HFF-Myc (cell line): ENCODE measurements at regions not wholly inside any gene's neighbourhood (a gene's known extent, or its start where the extent isn't known, plus 50 kb on each side); places are given as distances from the start of the nearest gene placed in this dataset.

Source experiments
- DNase-seq: peaks from one replicate; pipeline ENCODE4 v3.0.0-alpha.2; 2011; ENCODE audit warnings: low read depth; ENCODE audit errors: extremely low read depth
- H3K4me3 ChIP-seq: replicated peaks from 2 replicates; pipeline ENCODE4 v1.5.1; 2011; ENCODE audit warnings: low read depth, mild to moderate bottlenecking, control low read depth, low read length
- TF ChIP-seq, protein P1 (sequence below): IDR thresholded peaks from 2 replicates; pipeline ENCODE4 v1.5.1; 2012; ENCODE audit warnings: mild to moderate bottlenecking, low read depth, low read length, control low read depth; ENCODE audit errors: missing control alignments

DNA sequence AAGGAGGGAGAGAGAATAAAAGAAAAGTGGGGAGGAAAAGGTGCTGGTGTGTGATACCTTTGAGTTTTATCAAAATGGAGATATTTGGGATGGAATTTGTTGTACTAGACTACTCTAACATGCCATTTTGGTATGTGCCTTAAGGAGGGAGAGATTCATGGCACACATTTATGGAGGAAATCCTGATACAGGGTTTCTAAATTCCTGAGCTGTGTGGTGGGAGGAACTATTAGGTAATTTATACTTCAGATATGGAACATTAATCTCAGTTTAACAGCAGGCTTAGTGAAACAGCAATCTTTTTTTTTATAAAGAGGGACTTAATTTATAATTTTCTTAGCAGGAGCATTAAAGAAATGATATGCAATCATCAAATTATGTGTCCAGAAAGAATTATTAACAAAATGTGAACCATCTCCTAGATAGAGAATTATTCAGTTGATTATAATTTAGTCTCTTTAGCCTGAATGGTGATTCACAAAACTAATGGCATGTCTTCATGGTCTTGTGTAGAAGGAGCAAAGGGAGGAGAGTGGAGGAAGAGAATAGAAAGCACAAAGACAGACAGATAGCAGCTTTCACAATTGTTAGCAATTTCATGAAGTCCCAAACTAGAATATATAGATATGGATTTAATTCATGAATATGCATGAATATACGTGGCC is 301.6 kb downstream of the HLX start:
- no peak for DNase-seq
- H3K4me3 ChIP-seq = no peak overlapping the region
- TF ChIP-seq, protein P1, sequence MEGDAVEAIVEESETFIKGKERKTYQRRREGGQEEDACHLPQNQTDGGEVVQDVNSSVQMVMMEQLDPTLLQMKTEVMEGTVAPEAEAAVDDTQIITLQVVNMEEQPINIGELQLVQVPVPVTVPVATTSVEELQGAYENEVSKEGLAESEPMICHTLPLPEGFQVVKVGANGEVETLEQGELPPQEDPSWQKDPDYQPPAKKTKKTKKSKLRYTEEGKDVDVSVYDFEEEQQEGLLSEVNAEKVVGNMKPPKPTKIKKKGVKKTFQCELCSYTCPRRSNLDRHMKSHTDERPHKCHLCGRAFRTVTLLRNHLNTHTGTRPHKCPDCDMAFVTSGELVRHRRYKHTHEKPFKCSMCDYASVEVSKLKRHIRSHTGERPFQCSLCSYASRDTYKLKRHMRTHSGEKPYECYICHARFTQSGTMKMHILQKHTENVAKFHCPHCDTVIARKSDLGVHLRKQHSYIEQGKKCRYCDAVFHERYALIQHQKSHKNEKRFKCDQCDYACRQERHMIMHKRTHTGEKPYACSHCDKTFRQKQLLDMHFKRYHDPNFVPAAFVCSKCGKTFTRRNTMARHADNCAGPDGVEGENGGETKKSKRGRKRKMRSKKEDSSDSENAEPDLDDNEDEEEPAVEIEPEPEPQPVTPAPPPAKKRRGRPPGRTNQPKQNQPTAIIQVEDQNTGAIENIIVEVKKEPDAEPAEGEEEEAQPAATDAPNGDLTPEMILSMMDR = no peak

DNA sequence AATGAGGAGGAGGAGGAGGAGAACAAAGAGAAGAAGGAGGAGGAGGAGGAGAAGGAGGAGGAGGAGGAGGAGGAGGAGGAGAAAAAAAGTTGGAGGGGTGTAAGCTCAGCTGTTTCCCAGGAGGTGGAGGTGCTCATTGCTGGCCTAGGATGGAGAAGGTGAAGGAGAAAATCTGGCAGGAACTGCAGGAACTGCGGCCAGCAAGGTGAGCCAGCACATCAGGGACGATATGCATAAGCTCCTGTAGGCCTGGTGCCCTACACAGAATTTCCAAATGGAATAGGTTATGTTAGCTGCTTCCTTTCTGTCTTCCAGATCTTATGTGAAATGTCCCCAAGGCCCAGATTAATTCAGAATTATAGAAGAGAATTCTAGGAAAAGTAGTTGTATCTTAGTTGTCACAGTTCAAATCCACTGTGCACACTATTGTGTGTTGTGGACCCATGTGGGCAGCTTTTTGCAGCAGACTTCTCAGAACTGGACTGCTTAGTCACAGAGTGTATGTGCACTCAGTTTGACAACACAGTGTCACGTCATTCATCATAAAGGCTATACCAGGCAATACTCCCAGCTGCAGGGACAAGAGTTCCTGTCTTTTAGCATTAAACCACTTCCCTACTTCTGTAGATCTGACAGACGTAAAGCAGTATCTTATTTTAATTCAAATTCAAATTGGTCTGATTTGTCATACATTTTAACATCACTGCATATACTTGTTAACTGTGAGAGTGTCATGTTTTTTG is 303.7 kb downstream of the HLX start:
- no peak for DNase-seq

DNA sequence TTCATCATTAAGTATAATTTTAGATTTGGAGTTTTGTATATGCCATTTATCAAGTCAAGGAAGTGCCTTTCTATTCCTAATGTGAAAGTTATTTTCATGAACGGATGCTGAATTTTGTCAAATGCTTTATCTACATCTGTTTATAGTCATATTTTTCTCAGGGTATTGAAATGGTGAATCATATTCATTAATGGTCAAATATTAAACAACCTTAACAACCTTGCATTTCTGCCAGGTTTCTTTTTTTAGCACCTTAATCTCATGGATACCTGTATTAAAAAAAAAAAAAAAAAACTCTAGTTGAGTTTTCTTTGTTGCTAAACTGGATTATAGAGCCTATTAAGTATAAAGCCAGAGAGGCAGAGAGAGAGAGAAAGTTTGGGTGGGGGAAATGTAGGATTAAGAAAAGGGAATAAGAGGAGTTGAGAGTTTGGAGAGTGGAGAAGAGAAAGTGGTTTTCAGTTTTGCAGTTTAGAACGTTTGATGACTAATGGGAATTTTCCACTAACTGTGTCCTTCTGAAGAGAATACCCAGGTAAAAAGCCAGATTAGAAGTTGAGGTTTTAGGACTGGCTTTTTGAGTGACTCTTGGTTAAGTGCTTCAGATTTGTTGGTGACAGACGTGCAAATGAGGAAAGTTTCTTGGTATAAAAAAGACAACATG is 305.0 kb downstream of the HLX start:
- H3K4me3 ChIP-seq = no peak overlapping the region
- no peak for DNase-seq
- TF ChIP-seq, protein P1 = no peak

More for the DNA sequence above, 303.7 kb downstream of the HLX start:
- H3K4me3 ChIP-seq = no peak overlapping the region
- TF ChIP-seq, protein P1 = no peak

DNA sequence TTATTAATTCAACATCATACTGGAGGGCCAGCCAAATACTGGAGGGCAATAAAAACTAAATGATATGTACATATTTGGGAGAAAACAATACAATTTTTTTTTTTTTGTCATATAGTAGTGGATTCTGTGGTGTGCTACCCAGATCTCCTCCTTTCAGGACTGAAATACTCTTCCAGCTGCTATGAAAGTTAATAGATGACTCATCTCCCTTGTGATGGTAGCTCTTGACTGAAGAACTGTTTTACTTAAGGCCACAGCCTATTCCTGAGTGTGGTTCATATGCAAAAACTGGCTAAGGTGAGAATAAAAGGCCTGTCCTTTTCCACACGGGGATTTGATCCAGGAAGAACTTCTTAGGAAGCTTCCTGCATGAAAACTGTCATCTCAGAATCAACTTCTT is 307.9 kb downstream of the HLX start:
- no peak overlapping the region for H3K4me3 ChIP-seq
- no peak for DNase-seq
- TF ChIP-seq, protein P1 = no peak

DNA sequence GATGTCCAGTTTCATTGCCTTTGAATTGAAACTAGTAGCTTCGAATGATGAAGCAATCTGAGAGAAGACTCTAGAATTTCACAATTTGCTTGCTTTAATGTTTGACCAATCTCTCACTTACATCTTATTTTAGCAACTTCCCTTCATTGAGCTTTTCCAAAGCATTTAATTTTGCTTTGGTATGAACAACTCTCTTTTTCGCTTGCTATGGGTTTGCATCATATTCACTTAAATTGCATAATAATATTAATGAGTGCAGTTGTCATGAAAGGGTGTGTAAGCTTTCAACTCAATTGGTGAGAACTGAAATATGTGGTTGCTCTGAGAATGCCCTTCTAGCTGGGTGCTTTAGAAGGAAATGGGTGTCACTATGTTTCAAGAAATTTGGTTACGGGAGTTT is 309.2 kb downstream of the HLX start:
- DNase-seq = no peak
- H3K4me3 ChIP-seq = no peak overlapping the region
- TF ChIP-seq, protein P1 = no peak

DNA sequence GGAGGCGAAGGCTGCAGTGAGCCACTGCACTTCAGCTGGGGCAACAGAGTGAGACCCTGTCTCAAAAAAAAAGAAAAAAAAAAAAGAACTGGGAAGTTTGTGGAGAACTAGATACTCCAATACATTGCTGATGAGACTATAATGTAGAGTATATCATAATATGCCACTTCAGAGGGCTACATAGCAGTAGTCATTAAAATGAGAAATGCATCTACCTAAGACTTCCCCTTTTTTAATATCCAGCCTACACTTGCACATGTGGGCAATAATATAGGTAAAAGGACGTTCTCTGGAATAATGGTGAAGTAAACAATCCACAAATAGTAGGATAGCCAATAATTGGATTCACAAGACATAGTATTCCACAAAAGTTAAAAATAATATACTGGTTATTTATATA is 311.0 kb downstream of the HLX start:
- no peak overlapping the region for H3K4me3 ChIP-seq
- TF ChIP-seq, protein P1 = no peak
- DNase-seq = no peak
